Activated B cell treated with CpG ODN at 0.5 μM for 24 hours (primary cell): ENCODE measurements at regions not wholly inside any gene's neighbourhood (a gene's known extent, or its start where the extent isn't known, plus 50 kb on each side); places are given as distances from the start of the nearest gene placed in this dataset.
A peak's percentile ranks its signal among the peaks of the same experiment; 100 is the strongest.

ENCODE experiments used
- ATAC-seq: fragments of 200-7000 bp; cut with Tn5 transposase; one replicate; pipeline ENCODE4 v1.10.0; 2021; ENCODE audit warnings: low read depth, mild to moderate bottlenecking, moderate library complexity
- CTCF ChIA-PET: fragments of 350-600 bp; sonication (Branson Sonifier 250); formaldehyde crosslinking; loops from one replicate; lab custom pipeline; 2021; ENCODE audit warnings: antibody characterized with exemption; lab: Charles Lee
- POLR2A ChIA-PET: fragments of 350-600 bp; sonication (Branson Sonifier 250); formaldehyde crosslinking; loops from one replicate; lab custom pipeline; 2021; ENCODE audit warnings: antibody characterized with exemption; lab: Charles Lee
- DNase-seq: peaks from one replicate; pipeline ENCODE4 v3.0.0; 2022
- H3K27ac Mint-ChIP-seq: one replicate; pipeline ENCODE4 v1.8.0; 2020; ENCODE audit warnings: mixed read lengths
- H3K27me3 Mint-ChIP-seq: one replicate; pipeline ENCODE4 v1.8.0; 2021; ENCODE audit warnings: mixed read lengths
- H3K36me3 Mint-ChIP-seq: one replicate; pipeline ENCODE4 v1.8.0; 2021; ENCODE audit warnings: low read depth, mixed read lengths
- H3K4me1 Mint-ChIP-seq: one replicate; pipeline ENCODE4 v1.8.0; 2021; ENCODE audit warnings: mixed read lengths
- H3K4me3 Mint-ChIP-seq: one replicate; pipeline ENCODE4 v1.8.0; 2020; ENCODE audit warnings: mild to moderate bottlenecking, mixed read lengths
- H3K9me3 Mint-ChIP-seq: one replicate; pipeline ENCODE4 v1.8.0; 2020; ENCODE audit warnings: mixed read lengths
- CTCF ChIP-seq: fragments of 200-600 bp; IDR thresholded peaks from one replicate; pipeline ENCODE4 v1.8.0; 2022; ENCODE audit warnings: antibody characterized with exemption, mild to moderate bottlenecking
- intact Hi-C: fragments of 100-400 bp; cut with micrococcal nuclease; formaldehyde crosslinking; loops from one replicate; pipeline ENCODE4 v1.15.1; 2024

- intact Hi-C loops, result loop anchor here (5.0 kb wide), 1 partner anchor 88 kb away; no protein-coding TSS in a partner anchor
- DNase-seq, result no peak
- no peak overlapping the region for H3K4me3 Mint-ChIP-seq
- H3K4me1 Mint-ChIP-seq, result peaks cover 49% of the 10 kb centered on the region
- ChIA-PET CTCF (interaction anchor here (0.7 to 3.4 kb wide), 10 partner anchors 11 to 306 kb away, joined by 3 to 39 read pairs (median 5); no protein-coding TSS in a partner anchor), POLR2A (interaction anchor here (1.0 to 1.1 kb wide), 3 partner anchors 9 to 133 kb away, joined by 3 to 4 read pairs (median 3); no protein-coding TSS in a partner anchor)
- no peak for TF ChIP-seq CTCF
- no peaks in the 10 kb centered on the region for H3K27me3 Mint-ChIP-seq
- H3K9me3 Mint-ChIP-seq, result no peaks in the 10 kb centered on the region
- ATAC-seq, result no peak
- H3K27ac Mint-ChIP-seq, result no peak overlapping the region
- H3K36me3 Mint-ChIP-seq, result no peaks in the 10 kb centered on the region
These were observed 262.7 kb downstream of the ETS1 start for GRCh38 chr11:128324531-128325141.

GRCh38 chr11:128324051-128324481, 263.3 kb downstream of the ETS1 start:
- H3K4me3 Mint-ChIP-seq, result no peak overlapping the region
- ChIA-PET CTCF (interaction anchor here (0.7 to 3.4 kb wide), 19 partner anchors 9 to 307 kb away, joined by 3 to 39 read pairs (median 4); no protein-coding TSS in a partner anchor), POLR2A (interaction anchor here (0.8 to 1.1 kb wide), 8 partner anchors 10 to 230 kb away, joined by 3 to 5 read pairs (median 3); no protein-coding TSS in a partner anchor)
- intact Hi-C loops, result loop anchor here (5.0 kb wide), 1 partner anchor 88 kb away; no protein-coding TSS in a partner anchor
- DNase-seq (no peak), ATAC-seq (no peak)
- H3K27ac Mint-ChIP-seq, result no peak overlapping the region
- peaks cover 49% of the 10 kb centered on the region for H3K4me1 Mint-ChIP-seq
- TF ChIP-seq CTCF, result no peak
- no peaks in the 10 kb centered on the region for H3K27me3 Mint-ChIP-seq
- no peaks in the 10 kb centered on the region for H3K36me3 Mint-ChIP-seq
- no peaks in the 10 kb centered on the region for H3K9me3 Mint-ChIP-seq

GRCh38 chr11:128323381-128323780, 264.0 kb downstream of the ETS1 start:
- H3K4me1 Mint-ChIP-seq, result peaks cover 49% of the 10 kb centered on the region
- peaks cover 3% of the 10 kb centered on the region for H3K9me3 Mint-ChIP-seq
- CTCF ChIA-PET, result interaction anchor here (0.7 to 3.4 kb wide), 29 partner anchors 10 to 453 kb away, joined by 3 to 39 read pairs (median 3); no protein-coding TSS in a partner anchor
- TF ChIP-seq CTCF, result no peak
- intact Hi-C loops, result loop anchor here (1.0 to 5.0 kb wide), 3 partner anchors 89 to 307 kb away; no protein-coding TSS in a partner anchor
- H3K27me3 Mint-ChIP-seq, result no peaks in the 10 kb centered on the region
- H3K4me3 Mint-ChIP-seq, result no peak overlapping the region
- DNase-seq (no peak), ATAC-seq (peak; percentile 25)
- POLR2A ChIA-PET, result interaction anchor here (0.6 to 1.4 kb wide), 14 partner anchors 10 to 307 kb away, joined by 3 to 5 read pairs (median 3); no protein-coding TSS in a partner anchor
- H3K36me3 Mint-ChIP-seq, result no peaks in the 10 kb centered on the region
- H3K27ac Mint-ChIP-seq, result peak overlapping the region; percentile 59

GRCh38 chr11:128318856-128319474, 268.4 kb downstream of the ETS1 start:
- peaks cover 59% of the 10 kb centered on the region for H3K4me1 Mint-ChIP-seq
- ATAC-seq (peak; percentile 91), DNase-seq (peak; percentile 37)
- intact Hi-C loops, result loop anchor here (1.0 to 2.0 kb wide), 8 partner anchors 17 to 438 kb away; no protein-coding TSS in a partner anchor
- POLR2A ChIA-PET, result interaction anchor here (0.5 to 4.5 kb wide), 22 partner anchors 12 to 1684 kb away, joined by 3 to 43 read pairs (median 6); partner anchors contain the start of gene PRDM10
- H3K4me3 Mint-ChIP-seq, result peak overlapping the region; percentile 65
- H3K27ac Mint-ChIP-seq, result peak overlapping the region; percentile 83
- peaks cover 19% of the 10 kb centered on the region for H3K9me3 Mint-ChIP-seq
- H3K36me3 Mint-ChIP-seq, result peaks cover 7% of the 10 kb centered on the region
- H3K27me3 Mint-ChIP-seq, result no peaks in the 10 kb centered on the region
- CTCF ChIA-PET, result interaction anchor here (0.9 to 1.8 kb wide), 7 partner anchors 29 to 512 kb away, joined by 3 to 11 read pairs (median 3); no protein-coding TSS in a partner anchor
- TF ChIP-seq CTCF, result no peak
